ENCODE measurements at regions not wholly inside any gene's neighbourhood (a gene's known extent, or its start where the extent isn't known, plus 50 kb on each side); places are given as distances from the start of the nearest gene placed in this dataset.

DNA sequence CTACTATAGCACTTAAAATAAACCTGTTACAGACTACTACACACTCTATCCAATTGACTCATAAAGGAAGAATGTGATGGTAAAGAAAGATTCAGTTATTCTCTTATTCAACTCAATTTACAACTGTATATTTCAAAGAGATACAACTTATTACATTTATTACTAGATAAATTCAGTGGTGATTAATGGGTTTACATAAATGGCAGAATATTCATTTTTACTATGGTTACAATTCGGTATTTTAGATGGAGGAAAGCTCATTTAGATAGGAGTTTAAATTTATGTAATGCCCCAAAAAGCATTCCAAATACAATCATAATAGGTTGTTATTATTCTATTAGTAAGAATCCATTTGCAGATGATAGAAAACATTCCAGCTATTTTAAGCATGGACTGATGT lies 439.1 kb upstream of the OPRM1 start:
- no peak overlapping the region for H3K27ac ChIP-seq

DNA sequence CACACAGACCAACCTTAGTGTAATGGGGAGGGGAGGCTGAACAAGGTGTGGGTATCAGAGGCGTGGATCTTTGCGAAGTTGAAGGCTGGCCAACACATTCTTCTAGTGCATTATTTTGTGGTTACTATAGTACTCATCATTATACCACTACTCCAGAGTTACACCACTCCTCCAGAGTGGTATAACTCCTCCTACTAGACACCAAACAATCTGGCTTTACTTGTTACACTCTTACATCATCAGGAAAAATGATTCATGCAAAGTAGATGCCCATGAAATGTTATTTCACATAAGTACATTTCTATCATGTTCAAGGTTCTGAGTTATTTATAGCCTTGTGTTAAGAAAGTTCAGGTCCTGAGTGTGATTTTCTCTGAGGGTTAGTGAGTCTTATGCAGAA lies 443.1 kb upstream of the OPRM1 start:
- no peak overlapping the region for H3K27ac ChIP-seq
- TF ChIP-seq CTCF (IDR thresholded peaks at IDR 0.05) (no peak), ZFX (IDR thresholded peaks at IDR 0.05; ENCODE audit: borderline replicate concordance) (no peak)

More for the DNA sequence above, 439.1 kb upstream of the OPRM1 start:
- no peak for TF ChIP-seq ZFX (IDR thresholded peaks at IDR 0.05; ENCODE audit: borderline replicate concordance)
- no peak for TF ChIP-seq CTCF (IDR thresholded peaks at IDR 0.05)

DNA sequence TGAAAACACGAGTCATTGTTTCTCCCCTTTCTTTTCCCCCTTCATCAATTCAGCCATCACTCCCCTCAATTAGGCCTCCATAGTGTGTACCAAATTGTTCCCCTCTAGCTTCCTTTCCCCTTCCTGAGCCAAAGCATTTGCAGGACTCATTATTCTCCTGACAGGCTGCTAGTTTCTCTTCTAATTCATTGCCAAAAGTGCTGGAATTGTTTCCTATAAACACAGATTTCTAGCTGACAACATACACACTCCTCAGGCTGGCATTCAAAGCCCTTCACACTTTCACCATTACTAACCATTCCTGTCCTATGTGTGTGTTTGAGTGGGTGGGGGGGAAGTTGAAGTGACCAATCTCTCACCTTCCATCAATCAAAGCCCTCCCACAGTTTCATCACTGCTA lies 444.2 kb upstream of the OPRM1 start:
- TF ChIP-seq ZFX (IDR thresholded peaks at IDR 0.05; ENCODE audit: borderline replicate concordance), result no peak
- no peak for TF ChIP-seq CTCF (IDR thresholded peaks at IDR 0.05)

DNA sequence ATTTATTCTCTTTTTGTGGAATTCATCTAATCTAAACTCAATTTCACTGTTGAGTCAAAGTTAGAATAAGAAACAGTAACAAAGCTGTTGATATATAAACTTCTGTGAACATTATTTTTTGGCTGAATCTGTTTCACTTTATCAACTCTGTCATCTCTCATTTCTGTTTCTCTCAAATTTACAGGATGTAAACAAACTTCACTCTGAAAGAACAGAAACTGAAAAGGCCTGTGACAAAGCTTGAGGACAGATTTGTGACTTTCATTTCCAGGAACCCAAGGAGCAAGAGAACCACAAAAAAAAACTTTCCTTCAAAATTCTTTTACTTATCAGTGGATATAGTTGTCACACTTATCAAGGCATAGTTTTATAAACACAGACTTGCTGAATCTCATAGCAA lies 447.9 kb upstream of the OPRM1 start:
- H3K27ac ChIP-seq, result no peak overlapping the region
- TF ChIP-seq CTCF (IDR thresholded peaks at IDR 0.05) (no peak), ZFX (IDR thresholded peaks at IDR 0.05; ENCODE audit: borderline replicate concordance) (no peak)

More for the DNA sequence above, 444.2 kb upstream of the OPRM1 start:
- no peak overlapping the region for H3K27ac ChIP-seq

DNA sequence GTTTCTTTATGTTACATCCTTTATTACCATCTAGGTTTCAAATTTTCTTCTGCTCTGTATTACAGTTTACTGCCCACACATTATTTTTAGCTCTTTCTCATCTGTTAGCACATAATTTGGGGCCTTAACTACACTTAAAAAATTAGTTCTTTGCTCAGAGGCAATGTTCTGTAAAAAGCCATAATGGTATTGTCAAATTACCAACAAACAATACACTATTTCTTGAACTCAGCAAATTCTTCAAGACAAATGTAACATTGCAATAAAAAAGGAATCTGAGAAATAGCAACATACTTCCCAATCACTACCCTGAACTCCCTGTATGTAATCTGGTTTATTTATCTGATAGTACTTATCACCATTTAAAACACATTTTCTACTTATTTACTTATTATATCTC lies 448.6 kb upstream of the OPRM1 start:
- TF ChIP-seq ZFX (IDR thresholded peaks at IDR 0.05; ENCODE audit: borderline replicate concordance) (no peak), CTCF (IDR thresholded peaks at IDR 0.05) (no peak)
- H3K27ac ChIP-seq, result no peak overlapping the region

DNA sequence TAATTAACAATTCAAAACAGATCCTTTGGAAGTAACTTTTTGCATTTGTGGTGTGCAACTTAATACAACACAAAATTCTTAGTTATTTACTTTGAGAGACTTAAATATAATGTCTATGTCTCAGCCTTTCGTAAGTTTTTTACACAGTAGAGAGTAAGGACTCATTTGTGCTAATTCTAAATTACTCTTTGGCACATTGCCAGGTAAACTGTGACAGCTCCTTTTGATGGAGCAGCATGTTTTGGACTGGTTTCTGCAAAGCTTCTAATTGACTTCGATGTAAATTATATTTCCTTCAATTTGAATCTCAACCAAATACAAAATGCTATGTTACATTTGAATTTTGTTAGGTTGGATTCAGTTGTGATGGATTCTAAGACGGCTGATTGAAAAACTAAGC lies 450.7 kb upstream of the OPRM1 start:
- TF ChIP-seq ZFX (IDR thresholded peaks at IDR 0.05; ENCODE audit: borderline replicate concordance) (no peak), CTCF (IDR thresholded peaks at IDR 0.05) (no peak)
- H3K27ac ChIP-seq, result no peak overlapping the region

DNA sequence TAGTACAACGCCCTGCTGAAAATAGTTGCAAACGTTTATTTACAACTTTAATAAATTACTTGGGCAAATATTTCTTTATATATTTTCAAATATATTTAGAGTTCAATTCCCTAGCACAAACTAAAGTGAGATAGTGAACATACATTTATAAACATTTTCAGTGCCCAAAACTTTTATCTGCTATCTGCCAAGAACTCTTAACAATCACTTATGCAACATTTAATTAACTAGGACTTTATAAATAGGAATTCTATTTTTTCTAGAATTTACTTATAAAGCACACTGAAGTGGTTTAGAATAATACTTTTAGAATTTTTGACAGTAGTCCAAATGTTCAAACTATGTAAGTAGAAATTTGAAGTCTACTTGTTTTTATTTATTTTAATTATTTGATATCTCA lies 452.6 kb upstream of the RGS17 start:
- no peak for TF ChIP-seq CTCF (IDR thresholded peaks at IDR 0.05)
- no peak for TF ChIP-seq ZFX (IDR thresholded peaks at IDR 0.05; ENCODE audit: borderline replicate concordance)
- H3K27ac ChIP-seq, result no peak overlapping the region
